Astrocyte (in vitro differentiated cells and primary cell): ENCODE measurements at regions not wholly inside any gene's neighbourhood (a gene's known extent, or its start where the extent isn't known, plus 50 kb on each side); places are given as distances from the start of the nearest gene placed in this dataset.

Source experiments
- DNase-seq: peaks from one replicate; pipeline ENCODE4 v3.0.0-alpha.2; 2010; ENCODE audit warnings: low read depth
- FAIRE-seq: peaks from 2 replicates; lab custom pipeline; 2011; peaks lifted over from hg19 to GRCh38; lab: Jason Lieb, UNC
- H2AFZ ChIP-seq: 2 replicates; pipeline ENCODE4 v1.6.0; 2012; ENCODE audit warnings: low read depth, low read length, inconsistent platforms
- H3K27ac ChIP-seq: 2 replicates; pipeline ENCODE4 v1.5.1; 2011; ENCODE audit warnings: low read depth, low read length, inconsistent platforms
- H3K27me3 ChIP-seq: 2 replicates; pipeline ENCODE4 v1.6.0; 2011; ENCODE audit warnings: low read length, inconsistent platforms; ENCODE audit not compliant: insufficient read depth
- H3K36me3 ChIP-seq: 2 replicates; pipeline ENCODE4 v1.5.1; 2011; ENCODE audit warnings: low read length, inconsistent platforms; ENCODE audit not compliant: insufficient read depth
- H3K4me1 ChIP-seq: 2 replicates; pipeline ENCODE4 v1.5.1; 2011; ENCODE audit warnings: low read length, inconsistent platforms; ENCODE audit not compliant: insufficient read depth
- H3K4me2 ChIP-seq: 2 replicates; pipeline ENCODE4 v1.6.0; 2012; ENCODE audit warnings: low read length, inconsistent platforms
- H3K4me3 ChIP-seq: 2 replicates; pipeline ENCODE4 v1.5.1; 2011; ENCODE audit warnings: low read depth, mild to moderate bottlenecking, low read length, inconsistent platforms; ENCODE audit not compliant: insufficient read depth
- H3K79me2 ChIP-seq: 2 replicates; pipeline ENCODE4 v1.6.0; 2012; ENCODE audit warnings: mild to moderate bottlenecking, low read length, inconsistent platforms; ENCODE audit not compliant: insufficient read depth
- H3K9ac ChIP-seq: 2 replicates; pipeline ENCODE4 v1.6.0; 2012; ENCODE audit warnings: mild to moderate bottlenecking, low read length, inconsistent platforms
- H3K9me3 ChIP-seq: 2 replicates; pipeline ENCODE4 v1.5.1; 2012; ENCODE audit warnings: low read depth, mild to moderate bottlenecking, low read length, inconsistent platforms; ENCODE audit not compliant: insufficient read depth
- H4K20me1 ChIP-seq: 2 replicates; pipeline ENCODE4 v1.6.0; 2012; ENCODE audit warnings: low read length, inconsistent platforms; ENCODE audit not compliant: insufficient read depth
- H3K27ac Mint-ChIP-seq: one replicate; pipeline ENCODE4 v1.8.0; 2021; ENCODE audit warnings: mild to moderate bottlenecking, mixed read lengths; ENCODE audit not compliant: unreplicated experiment
- H3K27me3 Mint-ChIP-seq: one replicate; pipeline ENCODE4 v1.8.0; 2021; ENCODE audit warnings: low read depth, mixed read lengths; ENCODE audit not compliant: unreplicated experiment
- H3K36me3 Mint-ChIP-seq: one replicate; pipeline ENCODE4 v1.8.0; 2021; ENCODE audit warnings: low read depth, mixed read lengths; ENCODE audit not compliant: unreplicated experiment
- H3K4me1 Mint-ChIP-seq: one replicate; pipeline ENCODE4 v1.8.0; 2021; ENCODE audit warnings: low read depth, mixed read lengths; ENCODE audit not compliant: unreplicated experiment
- H3K4me3 Mint-ChIP-seq: one replicate; pipeline ENCODE4 v1.8.0; 2021; ENCODE audit warnings: mild to moderate bottlenecking, moderate library complexity, mixed read lengths; ENCODE audit not compliant: unreplicated experiment
- H3K9me3 Mint-ChIP-seq: one replicate; pipeline ENCODE4 v1.8.0; 2021; ENCODE audit warnings: mild to moderate bottlenecking, mixed read lengths; ENCODE audit not compliant: unreplicated experiment
- EZH2 ChIP-seq: IDR thresholded peaks from 2 replicates; pipeline ENCODE4 v1.6.1; 2012; ENCODE audit warnings: mild to moderate bottlenecking, low read length, inconsistent platforms; ENCODE audit not compliant: insufficient read depth
- TF ChIP-seq, protein P1 (sequence below): IDR thresholded peaks from 2 replicates; pipeline ENCODE4 v1.5.1; 2011; ENCODE audit warnings: low read depth, mild to moderate bottlenecking, inconsistent platforms, low read length, moderate library complexity; ENCODE audit not compliant: insufficient read depth

DNA sequence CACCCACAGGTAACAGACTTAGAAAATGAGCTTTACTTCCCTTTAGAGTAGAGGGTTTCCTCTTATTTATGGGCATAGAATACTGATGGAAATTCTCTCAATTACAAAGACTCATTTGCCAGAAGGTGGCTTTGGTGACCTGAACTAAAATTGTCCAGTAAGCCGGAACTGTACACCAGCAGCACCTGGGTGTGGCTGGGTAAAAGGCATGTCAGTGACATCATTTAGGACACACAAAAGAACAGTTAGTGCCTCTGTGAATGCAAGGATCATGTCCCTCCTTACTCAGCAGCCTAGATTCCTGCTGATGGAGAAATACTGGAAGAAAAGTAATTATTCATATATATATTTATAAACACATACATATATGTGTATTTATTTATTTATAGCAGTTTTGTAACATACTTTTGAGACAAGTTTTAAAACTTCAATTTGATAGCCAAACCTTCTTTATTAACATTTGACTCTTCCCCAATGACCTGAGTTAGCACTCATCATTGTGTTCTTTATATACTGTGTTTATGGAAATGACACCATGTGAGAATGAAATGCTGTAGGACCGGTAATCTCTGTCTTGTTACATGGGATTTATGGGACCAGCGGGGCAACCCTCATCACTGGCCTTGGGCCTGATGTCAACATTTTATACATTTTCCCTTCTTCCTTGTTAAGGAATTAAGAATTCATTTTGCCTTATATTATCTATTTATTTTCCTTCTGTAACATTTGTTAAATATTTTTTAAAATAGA, 274.4 kb downstream of the BRINP2 start:
- Mint-ChIP-seq H3K9me3 (no peaks in the 10 kb centered on the region), H3K27ac (no peak overlapping the region), H3K4me3 (no peak overlapping the region), H3K27me3 (peaks cover 2% of the 10 kb centered on the region), H3K36me3 (no peaks in the 10 kb centered on the region), H3K4me1 (peaks cover 12% of the 10 kb centered on the region)
- TF ChIP-seq, protein P1, sequence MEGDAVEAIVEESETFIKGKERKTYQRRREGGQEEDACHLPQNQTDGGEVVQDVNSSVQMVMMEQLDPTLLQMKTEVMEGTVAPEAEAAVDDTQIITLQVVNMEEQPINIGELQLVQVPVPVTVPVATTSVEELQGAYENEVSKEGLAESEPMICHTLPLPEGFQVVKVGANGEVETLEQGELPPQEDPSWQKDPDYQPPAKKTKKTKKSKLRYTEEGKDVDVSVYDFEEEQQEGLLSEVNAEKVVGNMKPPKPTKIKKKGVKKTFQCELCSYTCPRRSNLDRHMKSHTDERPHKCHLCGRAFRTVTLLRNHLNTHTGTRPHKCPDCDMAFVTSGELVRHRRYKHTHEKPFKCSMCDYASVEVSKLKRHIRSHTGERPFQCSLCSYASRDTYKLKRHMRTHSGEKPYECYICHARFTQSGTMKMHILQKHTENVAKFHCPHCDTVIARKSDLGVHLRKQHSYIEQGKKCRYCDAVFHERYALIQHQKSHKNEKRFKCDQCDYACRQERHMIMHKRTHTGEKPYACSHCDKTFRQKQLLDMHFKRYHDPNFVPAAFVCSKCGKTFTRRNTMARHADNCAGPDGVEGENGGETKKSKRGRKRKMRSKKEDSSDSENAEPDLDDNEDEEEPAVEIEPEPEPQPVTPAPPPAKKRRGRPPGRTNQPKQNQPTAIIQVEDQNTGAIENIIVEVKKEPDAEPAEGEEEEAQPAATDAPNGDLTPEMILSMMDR: no peak
- TF ChIP-seq EZH2: no peak
- H3K4me2 ChIP-seq: no peak overlapping the region
- H3K79me2 ChIP-seq: no peaks in the 10 kb centered on the region
- no peaks in the 10 kb centered on the region for H4K20me1 ChIP-seq
- H3K4me3 ChIP-seq: no peak overlapping the region
- no peaks in the 10 kb centered on the region for H3K36me3 ChIP-seq
- H2AFZ ChIP-seq: no peak overlapping the region
- no peak overlapping the region for H3K9ac ChIP-seq
- no peak overlapping the region for H3K27ac ChIP-seq
- no peaks in the 10 kb centered on the region for H3K9me3 ChIP-seq
- H3K4me1 ChIP-seq: no peaks in the 10 kb centered on the region
- no peaks in the 10 kb centered on the region for H3K27me3 ChIP-seq
- DNase-seq (no peak), FAIRE-seq (no peak)

DNA sequence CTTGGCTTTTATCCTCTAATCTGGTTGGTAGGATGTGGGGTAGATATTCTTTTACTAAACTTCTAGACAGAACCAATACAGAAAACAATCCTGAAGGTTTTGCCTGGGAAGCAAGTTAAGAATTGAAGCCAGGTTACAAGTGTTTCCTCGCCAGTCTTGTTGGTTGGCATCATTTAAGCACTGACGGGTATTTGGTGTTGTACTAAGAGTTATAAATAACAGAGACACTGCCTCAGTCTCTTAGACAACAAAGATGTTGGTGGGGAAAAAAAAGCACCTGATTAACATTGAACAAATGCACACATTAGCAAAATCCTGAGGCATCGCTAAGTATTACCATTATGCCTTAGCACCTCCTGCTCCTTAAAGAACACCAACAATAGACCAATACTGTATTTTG, 272.2 kb downstream of the BRINP2 start:
- Histone ChIP-seq H3K4me1 (no peaks in the 10 kb centered on the region), H3K27ac (no peak overlapping the region), H3K27me3 (no peaks in the 10 kb centered on the region), H3K79me2 (no peaks in the 10 kb centered on the region), H2AFZ (no peak overlapping the region), H3K4me3 (no peak overlapping the region), H3K9me3 (no peaks in the 10 kb centered on the region), H3K4me2 (no peak overlapping the region), H3K9ac (no peak overlapping the region), H3K36me3 (no peaks in the 10 kb centered on the region), H4K20me1 (no peaks in the 10 kb centered on the region)
- FAIRE-seq (no peak), DNase-seq (no peak)
- Mint-ChIP-seq H3K27ac (no peak overlapping the region), H3K4me1 (no peaks in the 10 kb centered on the region), H3K4me3 (no peak overlapping the region), H3K9me3 (no peaks in the 10 kb centered on the region), H3K27me3 (peaks cover 2% of the 10 kb centered on the region), H3K36me3 (no peaks in the 10 kb centered on the region)
- TF ChIP-seq EZH2: no peak

DNA sequence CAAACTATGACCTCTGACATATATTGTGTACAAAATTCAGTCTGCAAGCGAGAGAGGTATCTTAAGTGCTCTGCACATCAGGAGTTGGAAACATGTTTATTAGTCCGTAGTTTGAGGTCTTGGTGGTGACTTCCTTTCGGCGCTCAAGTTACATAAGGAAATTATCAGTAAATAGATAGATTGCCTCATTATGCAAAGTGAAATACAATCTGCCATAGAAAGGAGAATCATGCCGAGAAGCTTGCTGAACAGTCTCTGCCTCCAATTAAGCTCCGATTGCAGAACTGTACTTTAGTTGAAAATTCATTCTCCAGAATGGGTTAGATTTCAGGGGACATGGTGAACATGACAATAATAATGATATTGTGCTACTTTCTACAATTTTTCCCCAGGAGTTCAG, 271.8 kb downstream of the BRINP2 start:
- Histone ChIP-seq H3K27me3 (no peaks in the 10 kb centered on the region), H3K4me2 (no peak overlapping the region), H3K9me3 (no peaks in the 10 kb centered on the region), H2AFZ (no peak overlapping the region), H3K27ac (no peak overlapping the region), H4K20me1 (no peaks in the 10 kb centered on the region), H3K79me2 (no peaks in the 10 kb centered on the region), H3K4me1 (no peaks in the 10 kb centered on the region), H3K36me3 (no peaks in the 10 kb centered on the region), H3K4me3 (no peak overlapping the region), H3K9ac (no peak overlapping the region)
- Mint-ChIP-seq H3K36me3 (no peaks in the 10 kb centered on the region), H3K4me3 (no peak overlapping the region), H3K9me3 (no peaks in the 10 kb centered on the region), H3K4me1 (no peaks in the 10 kb centered on the region), H3K27me3 (peaks cover 2% of the 10 kb centered on the region), H3K27ac (no peak overlapping the region)
- FAIRE-seq: no peak
- no peak for TF ChIP-seq EZH2
- TF ChIP-seq, protein P1: no peak
- DNase-seq: no peak
